ENCODE measurements at regions not wholly inside any gene's neighbourhood (a gene's known extent, or its start where the extent isn't known, plus 50 kb on each side); places are given as distances from the start of the nearest gene placed in this dataset.

DNA sequence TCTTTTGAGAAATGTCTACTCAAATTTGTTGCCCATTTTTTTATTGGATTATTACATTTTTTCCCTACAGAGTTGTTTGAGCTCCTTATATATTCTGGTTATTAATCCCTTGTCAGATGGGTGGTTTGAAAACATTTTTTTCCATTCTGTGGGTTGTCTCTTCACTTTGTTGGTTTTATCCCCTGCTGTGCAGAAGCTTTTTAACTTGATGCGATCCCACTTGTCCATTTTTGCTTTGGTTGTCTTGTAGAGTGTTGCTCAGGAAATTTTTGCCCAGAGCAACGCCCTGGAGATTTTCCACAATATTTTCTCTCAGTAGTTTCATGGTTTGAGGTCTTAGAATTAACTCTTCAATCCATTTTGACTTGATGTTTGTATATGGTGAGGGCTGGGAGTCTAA is 592.8 kb upstream of the GOT2 start:
- Histone ChIP-seq H3K4me3 (no peak overlapping the region), H3K27me3 (no peaks in the 10 kb centered on the region), H3K36me3 (no peaks in the 10 kb centered on the region), H3K4me1 (no peaks in the 10 kb centered on the region), H3K27ac (no peak overlapping the region), H3K9me3 (no peaks in the 10 kb centered on the region)
- TF ChIP-seq, protein P1, sequence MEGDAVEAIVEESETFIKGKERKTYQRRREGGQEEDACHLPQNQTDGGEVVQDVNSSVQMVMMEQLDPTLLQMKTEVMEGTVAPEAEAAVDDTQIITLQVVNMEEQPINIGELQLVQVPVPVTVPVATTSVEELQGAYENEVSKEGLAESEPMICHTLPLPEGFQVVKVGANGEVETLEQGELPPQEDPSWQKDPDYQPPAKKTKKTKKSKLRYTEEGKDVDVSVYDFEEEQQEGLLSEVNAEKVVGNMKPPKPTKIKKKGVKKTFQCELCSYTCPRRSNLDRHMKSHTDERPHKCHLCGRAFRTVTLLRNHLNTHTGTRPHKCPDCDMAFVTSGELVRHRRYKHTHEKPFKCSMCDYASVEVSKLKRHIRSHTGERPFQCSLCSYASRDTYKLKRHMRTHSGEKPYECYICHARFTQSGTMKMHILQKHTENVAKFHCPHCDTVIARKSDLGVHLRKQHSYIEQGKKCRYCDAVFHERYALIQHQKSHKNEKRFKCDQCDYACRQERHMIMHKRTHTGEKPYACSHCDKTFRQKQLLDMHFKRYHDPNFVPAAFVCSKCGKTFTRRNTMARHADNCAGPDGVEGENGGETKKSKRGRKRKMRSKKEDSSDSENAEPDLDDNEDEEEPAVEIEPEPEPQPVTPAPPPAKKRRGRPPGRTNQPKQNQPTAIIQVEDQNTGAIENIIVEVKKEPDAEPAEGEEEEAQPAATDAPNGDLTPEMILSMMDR (IDR thresholded peaks at IDR 0.05 in 4 of 5, conservative IDR thresholded peaks at IDR 0.05 in 1 of 5) = no peak
- TF ChIP-seq POLR2A (IDR thresholded peaks at IDR 0.05) = no peak
- intact Hi-C loops (cut with DNase I; ENCODE audit: low total_unique reads) (no loop called here), in situ Hi-C loops (cut with MboI; ENCODE audit: low sequenced_read_pairs in 4 of 4) (no loop called here)
- ATAC-seq = no peak
- no peak for DNase-seq

DNA sequence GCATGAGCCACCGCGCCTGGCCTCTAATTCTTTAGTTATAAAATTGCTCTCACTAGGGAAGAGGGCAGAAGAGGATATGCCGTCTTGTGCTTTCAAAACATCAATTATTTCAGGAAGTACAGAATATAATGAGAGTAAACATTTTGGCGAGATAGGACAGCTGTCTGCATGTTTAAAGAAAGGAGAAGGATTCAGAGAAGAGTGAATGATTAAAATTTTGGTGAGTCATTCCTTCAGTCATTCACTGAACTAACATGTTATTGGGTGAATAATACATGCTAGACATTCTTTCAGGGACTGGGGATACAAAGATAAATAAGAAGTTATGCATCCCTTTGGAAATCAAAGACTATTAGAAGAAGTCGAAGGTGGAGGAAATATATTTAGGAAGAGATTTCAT is 590.3 kb upstream of the GOT2 start:
- in situ Hi-C loops (cut with MboI; ENCODE audit: low sequenced_read_pairs in 4 of 4) = no loop called here
- H3K36me3 ChIP-seq = no peaks in the 10 kb centered on the region
- DNase-seq = no peak

DNA sequence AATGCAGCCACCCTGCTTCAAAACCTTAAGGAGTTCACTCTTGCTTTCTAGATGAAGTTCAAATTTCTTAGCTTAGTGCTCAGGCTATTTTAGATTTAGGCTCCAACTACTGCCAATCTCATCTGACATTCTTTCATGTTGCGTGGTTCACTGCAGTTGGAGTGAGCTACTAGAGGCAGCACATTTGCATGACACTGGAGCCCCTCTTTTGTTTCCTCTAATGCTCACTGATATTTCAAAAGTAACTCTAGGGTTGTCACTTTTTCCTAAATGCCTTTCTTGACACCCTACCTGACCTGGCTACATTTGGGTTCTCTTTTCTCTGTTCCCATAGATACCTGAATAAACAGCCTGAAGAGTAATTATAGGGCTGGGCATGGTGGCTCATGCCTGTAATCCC is 586.5 kb upstream of the GOT2 start:
- H3K36me3 ChIP-seq = no peaks in the 10 kb centered on the region
- TF ChIP-seq, protein P1 (IDR thresholded peaks at IDR 0.05 in 4 of 5, conservative IDR thresholded peaks at IDR 0.05 in 1 of 5) = no peak
- no peak for TF ChIP-seq POLR2A (IDR thresholded peaks at IDR 0.05)
- no peaks in the 10 kb centered on the region for H3K9me3 ChIP-seq
- no peak overlapping the region for H3K4me3 ChIP-seq
- DNase-seq (no peak), ATAC-seq (no peak)
- H3K27me3 ChIP-seq = no peaks in the 10 kb centered on the region
- intact Hi-C loops (cut with DNase I; ENCODE audit: low total_unique reads) = no loop called here
- H3K4me1 ChIP-seq = no peaks in the 10 kb centered on the region
- in situ Hi-C loops (cut with MboI; ENCODE audit: low sequenced_read_pairs in 4 of 4) = no loop called here
- H3K27ac ChIP-seq = no peak overlapping the region

More for the DNA sequence above, 590.3 kb upstream of the GOT2 start:
- H3K9me3 ChIP-seq = no peaks in the 10 kb centered on the region
- TF ChIP-seq, protein P1 (IDR thresholded peaks at IDR 0.05 in 4 of 5, conservative IDR thresholded peaks at IDR 0.05 in 1 of 5) = no peak
- TF ChIP-seq POLR2A (IDR thresholded peaks at IDR 0.05) = no peak
- no peak for ATAC-seq
- intact Hi-C loops (cut with DNase I; ENCODE audit: low total_unique reads) = no loop called here
- no peaks in the 10 kb centered on the region for H3K4me1 ChIP-seq
- no peaks in the 10 kb centered on the region for H3K27me3 ChIP-seq
- H3K4me3 ChIP-seq = no peak overlapping the region
- no peak overlapping the region for H3K27ac ChIP-seq

DNA sequence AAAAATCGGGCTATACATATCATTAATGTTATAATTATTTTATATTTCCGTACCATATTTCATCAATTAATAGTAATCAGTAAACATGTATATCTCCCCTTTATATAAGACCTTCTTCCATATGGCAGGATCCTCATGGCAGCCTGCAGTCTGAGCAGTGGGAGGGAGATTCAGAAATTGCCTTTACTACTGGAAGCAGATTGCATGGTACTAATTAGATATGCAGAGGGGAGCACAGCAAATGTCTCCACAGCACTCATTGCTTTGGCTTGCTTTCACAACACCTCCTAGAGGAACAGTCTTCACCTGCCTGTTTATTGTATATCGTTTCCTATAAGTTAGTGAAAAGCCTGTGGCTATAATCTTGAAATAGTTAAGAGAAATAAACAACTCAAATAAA is 585.8 kb upstream of the GOT2 start:
- Histone ChIP-seq H3K27me3 (no peaks in the 10 kb centered on the region), H3K4me1 (no peaks in the 10 kb centered on the region), H3K9me3 (no peaks in the 10 kb centered on the region), H3K36me3 (no peaks in the 10 kb centered on the region), H3K4me3 (no peak overlapping the region), H3K27ac (no peak overlapping the region)
- ATAC-seq = no peak
- TF ChIP-seq, protein P1 (IDR thresholded peaks at IDR 0.05 in 4 of 5, conservative IDR thresholded peaks at IDR 0.05 in 1 of 5) = no peak
- no peak for TF ChIP-seq POLR2A (IDR thresholded peaks at IDR 0.05)
- intact Hi-C loops (cut with DNase I; ENCODE audit: low total_unique reads) (no loop called here), in situ Hi-C loops (cut with MboI; ENCODE audit: low sequenced_read_pairs in 4 of 4) (no loop called here)
- no peak for DNase-seq

DNA sequence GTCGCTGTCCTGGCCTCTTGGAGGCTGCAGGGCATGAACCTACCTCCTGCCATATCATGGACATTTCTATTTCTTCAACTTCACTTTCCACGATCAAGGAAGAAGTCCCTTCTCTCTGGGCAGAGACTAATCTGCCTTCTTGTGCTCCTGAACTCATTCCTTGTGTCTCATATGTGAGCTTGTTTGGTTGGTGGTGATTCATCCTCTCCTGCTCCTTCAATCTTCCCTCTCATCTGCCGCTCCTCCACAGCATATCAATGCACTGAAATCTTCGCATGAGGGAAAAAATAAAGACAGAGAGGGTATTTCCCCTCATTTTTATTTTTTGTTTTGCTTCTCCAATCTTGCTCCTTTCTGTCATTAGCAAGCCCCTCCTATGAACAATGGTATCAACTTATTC is 571.7 kb upstream of the GOT2 start:
- Histone ChIP-seq H3K4me3 (no peak overlapping the region), H3K27ac (no peak overlapping the region), H3K36me3 (no peaks in the 10 kb centered on the region), H3K4me1 (no peaks in the 10 kb centered on the region), H3K27me3 (no peaks in the 10 kb centered on the region), H3K9me3 (no peaks in the 10 kb centered on the region)
- no peak for ATAC-seq
- TF ChIP-seq, protein P1 (IDR thresholded peaks at IDR 0.05 in 4 of 5, conservative IDR thresholded peaks at IDR 0.05 in 1 of 5) = no peak
- TF ChIP-seq POLR2A (IDR thresholded peaks at IDR 0.05) = no peak
- no peak for DNase-seq
- intact Hi-C loops (cut with DNase I; ENCODE audit: low total_unique reads) (no loop called here), in situ Hi-C loops (cut with MboI; ENCODE audit: low sequenced_read_pairs in 4 of 4) (no loop called here)
